ENCODE measurements at regions not wholly inside any gene's neighbourhood (a gene's known extent, or its start where the extent isn't known, plus 50 kb on each side); places are given as distances from the start of the nearest gene placed in this dataset.
"Not testable (repeated sequence)": the region's sequence is repeated elsewhere in the genome, so short reads cannot be mapped to it uniquely, and the experiment has no call there.

- no peak for DNase-seq (ENCODE audit: low spot score)
These were observed 221.6 kb upstream of the CTNND2 start for GRCh38 chr5:12125895-12126294.

GRCh38 chr5:12119657-12120056, 215.4 kb upstream of the CTNND2 start:
- no peak for DNase-seq (ENCODE audit: low spot score)

GRCh38 chr5:12114075-12114474, 209.8 kb upstream of the CTNND2 start:
- no peak for DNase-seq (ENCODE audit: low spot score)

GRCh38 chr5:12113062-12113461, 208.8 kb upstream of the CTNND2 start:
- no peak for DNase-seq (ENCODE audit: low spot score)

- DNase-seq (ENCODE audit: low spot score), result no peak
These were observed 207.0 kb upstream of the CTNND2 start for GRCh38 chr5:12111261-12111660.

GRCh38 chr5:12110629-12111028, 206.4 kb upstream of the CTNND2 start:
- DNase-seq (ENCODE audit: low spot score), result no peak

GRCh38 chr5:12109075-12109688, 204.9 kb upstream of the CTNND2 start:
- peak; percentile 7 for DNase-seq (ENCODE audit: low spot score)

- DNase-seq (ENCODE audit: low spot score), result no peak
These were observed 197.9 kb upstream of the CTNND2 start for GRCh38 chr5:12102151-12102550.

- no peak for DNase-seq (ENCODE audit: low spot score)
These were observed 196.3 kb upstream of the CTNND2 start for GRCh38 chr5:12100542-12100941.

- no peak for DNase-seq (ENCODE audit: low spot score)
These were observed 195.1 kb upstream of the CTNND2 start for GRCh38 chr5:12099296-12099695.

GRCh38 chr5:12095808-12096281, 191.6 kb upstream of the CTNND2 start:
- no peak for DNase-seq (ENCODE audit: low spot score)

GRCh38 chr5:12093586-12093985, 189.3 kb upstream of the CTNND2 start:
- DNase-seq (ENCODE audit: low spot score), result no peak

GRCh38 chr5:12080761-12081160, 176.5 kb upstream of the CTNND2 start:
- no peak for DNase-seq (ENCODE audit: low spot score)

- not testable (repeated sequence) for DNase-seq (ENCODE audit: low spot score)
These were observed 174.0 kb upstream of the CTNND2 start for GRCh38 chr5:12078286-12078685.

- DNase-seq (ENCODE audit: low spot score), result no peak
These were observed 169.2 kb upstream of the CTNND2 start for GRCh38 chr5:12073426-12073825.

- DNase-seq (ENCODE audit: low spot score), result no peak
These were observed 168.2 kb upstream of the CTNND2 start for GRCh38 chr5:12072441-12072840.

GRCh38 chr5:12071455-12071854, 167.2 kb upstream of the CTNND2 start:
- DNase-seq (ENCODE audit: low spot score), result no peak

- peak; percentile 5 for DNase-seq (ENCODE audit: low spot score)
These were observed 119.5 kb upstream of the CTNND2 start for GRCh38 chr5:12023614-12024241.

GRCh38 chr5:12022444-12022843, 118.2 kb upstream of the CTNND2 start:
- DNase-seq (ENCODE audit: low spot score), result no peak

- DNase-seq (ENCODE audit: low spot score), result no peak
These were observed 115.1 kb upstream of the CTNND2 start for GRCh38 chr5:12019306-12019705.

- DNase-seq (ENCODE audit: low spot score), result no peak
These were observed 112.8 kb upstream of the CTNND2 start for GRCh38 chr5:12017007-12017406.

- DNase-seq (ENCODE audit: low spot score), result no peak
These were observed 112.0 kb upstream of the CTNND2 start for GRCh38 chr5:12016159-12016746.

- no peak for DNase-seq (ENCODE audit: low spot score)
These were observed 109.1 kb upstream of the CTNND2 start for GRCh38 chr5:12013351-12013750.

- no peak for DNase-seq (ENCODE audit: low spot score)
These were observed 99.4 kb upstream of the CTNND2 start for GRCh38 chr5:12003680-12004079.

Data from HuH-7 (cell line).